ENCODE measurements at regions not wholly inside any gene's neighbourhood (a gene's known extent, or its start where the extent isn't known, plus 50 kb on each side); places are given as distances from the start of the nearest gene placed in this dataset.
"Not testable (repeated sequence)": the region's sequence is repeated elsewhere in the genome, so short reads cannot be mapped to it uniquely, and the experiment has no call there.

GRCh38 chr12:87332987-87333726, 696.0 kb downstream of the C12orf50 start:
- no peak for FAIRE-seq
- no peak for DNase-seq (ENCODE audit: insufficient read length, low spot score)
- no peak for TF ChIP-seq POLR2A (IDR thresholded peaks at IDR 0.05; ENCODE audit: low read depth, low read length)

GRCh38 chr12:87330071-87330555, 699.1 kb downstream of the C12orf50 start:
- not testable (repeated sequence) for DNase-seq (ENCODE audit: insufficient read length, low spot score); FAIRE-seq

GRCh38 chr12:87329076-87329863, 699.9 kb downstream of the C12orf50 start:
- FAIRE-seq = no peak
- DNase-seq (ENCODE audit: insufficient read length, low spot score) = no peak
- TF ChIP-seq POLR2AphosphoS5 (IDR thresholded peaks at IDR 0.05; ENCODE audit: low read depth, low read length) (no peak), POU2F2 (IDR thresholded peaks at IDR 0.05; ENCODE audit: low read depth, low read length) (no peak), POLR2A (IDR thresholded peaks at IDR 0.05; ENCODE audit: low read depth, low read length) (no peak), PAX5 (IDR thresholded peaks at IDR 0.05; ENCODE audit: insufficient read depth, low read length, severe bottlenecking) (no peak), SPI1 (IDR thresholded peaks at IDR 0.05; ENCODE audit: low read depth, low read length) (no peak), TAF1 (IDR thresholded peaks at IDR 0.05; ENCODE audit: low read depth, low read length) (no peak)

- DNase-seq (ENCODE audit: insufficient read length, low spot score) (no peak), FAIRE-seq (no peak)
- TF ChIP-seq PAX5 (IDR thresholded peaks at IDR 0.05; ENCODE audit: insufficient read depth, low read length, severe bottlenecking) = no peak
- TF ChIP-seq TAF1 (IDR thresholded peaks at IDR 0.05; ENCODE audit: low read depth, low read length) = no peak
- TF ChIP-seq POU2F2 (IDR thresholded peaks at IDR 0.05; ENCODE audit: low read depth, low read length) = no peak
- no peak for TF ChIP-seq SPI1 (IDR thresholded peaks at IDR 0.05; ENCODE audit: low read depth, low read length)
- TF ChIP-seq POLR2AphosphoS5 (IDR thresholded peaks at IDR 0.05; ENCODE audit: low read depth, low read length) = no peak
- no peak for TF ChIP-seq POLR2A (IDR thresholded peaks at IDR 0.05; ENCODE audit: low read depth, low read length)
Observed at GRCh38 chr12:87323369-87323768, 705.8 kb downstream of the C12orf50 start.

- no peak for DNase-seq (ENCODE audit: insufficient read length, low spot score)
- TF ChIP-seq POLR2AphosphoS5 (IDR thresholded peaks at IDR 0.05; ENCODE audit: low read depth, low read length) (no peak), TAF1 (IDR thresholded peaks at IDR 0.05; ENCODE audit: low read depth, low read length) (no peak), SPI1 (IDR thresholded peaks at IDR 0.05; ENCODE audit: low read depth, low read length) (no peak), POU2F2 (IDR thresholded peaks at IDR 0.05; ENCODE audit: low read depth, low read length) (no peak), PAX5 (IDR thresholded peaks at IDR 0.05; ENCODE audit: insufficient read depth, low read length, severe bottlenecking) (no peak), POLR2A (IDR thresholded peaks at IDR 0.05; ENCODE audit: low read depth, low read length) (no peak)
- FAIRE-seq = no peak
Observed at GRCh38 chr12:87320724-87321123, 708.5 kb downstream of the C12orf50 start.

- DNase-seq (ENCODE audit: insufficient read length, low spot score) = no peak
- no peak for FAIRE-seq
- TF ChIP-seq POLR2A (IDR thresholded peaks at IDR 0.05; ENCODE audit: low read depth, low read length) (no peak), SPI1 (IDR thresholded peaks at IDR 0.05; ENCODE audit: low read depth, low read length) (no peak), TAF1 (IDR thresholded peaks at IDR 0.05; ENCODE audit: low read depth, low read length) (no peak), POU2F2 (IDR thresholded peaks at IDR 0.05; ENCODE audit: low read depth, low read length) (no peak), PAX5 (IDR thresholded peaks at IDR 0.05; ENCODE audit: insufficient read depth, low read length, severe bottlenecking) (no peak), POLR2AphosphoS5 (IDR thresholded peaks at IDR 0.05; ENCODE audit: low read depth, low read length) (no peak)
Observed at GRCh38 chr12:87317302-87317701, 711.9 kb downstream of the C12orf50 start.

GRCh38 chr12:87311206-87311605, 718.0 kb downstream of the C12orf50 start:
- FAIRE-seq = no peak
- peak; percentile 43; the same call in 1 of the 2 replicates for TF ChIP-seq SPI1 (IDR thresholded peaks at IDR 0.05; ENCODE audit: low read depth, low read length)
- TF ChIP-seq POLR2AphosphoS5 (IDR thresholded peaks at IDR 0.05; ENCODE audit: low read depth, low read length) = no peak
- DNase-seq (ENCODE audit: insufficient read length, low spot score) = no peak

GRCh38 chr12:87310126-87310525, 719.1 kb downstream of the C12orf50 start:
- DNase-seq (ENCODE audit: insufficient read length, low spot score) = no peak
- no peak for FAIRE-seq
- TF ChIP-seq POLR2AphosphoS5 (IDR thresholded peaks at IDR 0.05; ENCODE audit: low read depth, low read length) (no peak), SPI1 (IDR thresholded peaks at IDR 0.05; ENCODE audit: low read depth, low read length) (peak; percentile 32; the same call in 1 of the 2 replicates)

GRCh38 chr12:87305481-87305880, 723.7 kb downstream of the C12orf50 start:
- DNase-seq (ENCODE audit: insufficient read length, low spot score) (no peak), FAIRE-seq (peak; percentile 70)
- TF ChIP-seq TAF1 (IDR thresholded peaks at IDR 0.05; ENCODE audit: low read depth, low read length) (no peak), SPI1 (IDR thresholded peaks at IDR 0.05; ENCODE audit: low read depth, low read length) (peak; percentile 55)

GRCh38 chr12:87304406-87304805, 724.8 kb downstream of the C12orf50 start:
- TF ChIP-seq POLR2A (IDR thresholded peaks at IDR 0.05; ENCODE audit: low read depth, low read length) (no peak), TAF1 (IDR thresholded peaks at IDR 0.05; ENCODE audit: low read depth, low read length) (no peak), SPI1 (IDR thresholded peaks at IDR 0.05; ENCODE audit: low read depth, low read length) (no peak), POU2F2 (IDR thresholded peaks at IDR 0.05; ENCODE audit: low read depth, low read length) (no peak), PAX5 (IDR thresholded peaks at IDR 0.05; ENCODE audit: insufficient read depth, low read length, severe bottlenecking) (no peak), POLR2AphosphoS5 (IDR thresholded peaks at IDR 0.05; ENCODE audit: low read depth, low read length) (no peak)
- no peak for FAIRE-seq
- DNase-seq (ENCODE audit: insufficient read length, low spot score) = no peak

Measured in GM12891 (cell line).